GM18526 (cell line): ENCODE measurements at regions not wholly inside any gene's neighbourhood (a gene's known extent, or its start where the extent isn't known, plus 50 kb on each side); places are given as distances from the start of the nearest gene placed in this dataset.

ENCODE experiments used
- POLR2A ChIP-seq: IDR thresholded peaks from 3 replicates; pipeline ENCODE4 v1.6.1; 2011; ENCODE audit not compliant: insufficient read length; ENCODE audit errors: extremely low read depth

GRCh38 chr2:7094231-7094741 lies 177.1 kb downstream of the RNF144A start:
- no peak for TF ChIP-seq POLR2A

- TF ChIP-seq POLR2A, result no peak
Observed at GRCh38 chr2:7096726-7097352, 179.6 kb downstream of the RNF144A start.

DNA sequence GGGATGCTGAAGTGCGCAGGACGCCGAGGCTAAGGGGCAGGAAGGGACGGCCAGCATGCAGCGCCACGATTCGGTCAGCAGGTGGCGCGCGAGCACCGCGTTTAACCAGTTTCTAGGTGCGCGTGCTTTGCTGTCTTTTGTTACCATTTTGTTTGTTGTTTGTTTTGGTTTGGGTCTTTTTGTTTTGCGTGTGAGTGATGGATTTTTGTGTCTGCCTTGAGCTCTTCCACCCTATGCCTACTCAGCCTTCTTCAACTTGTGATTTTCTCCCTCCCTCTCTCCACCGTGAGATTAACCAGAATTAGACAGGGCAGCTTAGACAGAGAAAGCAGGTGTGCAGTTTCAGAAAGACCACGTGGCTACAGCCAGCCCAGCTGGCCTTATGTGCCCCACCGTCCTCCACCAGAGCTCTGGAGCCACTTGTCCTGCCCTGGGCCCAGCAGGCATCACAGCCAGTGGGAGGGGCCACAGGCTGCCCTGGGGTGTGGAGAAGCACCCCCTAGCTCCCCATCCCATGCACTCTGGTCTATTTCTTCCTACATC lies 180.2 kb downstream of the RNF144A start:
- no peak for TF ChIP-seq POLR2A

DNA sequence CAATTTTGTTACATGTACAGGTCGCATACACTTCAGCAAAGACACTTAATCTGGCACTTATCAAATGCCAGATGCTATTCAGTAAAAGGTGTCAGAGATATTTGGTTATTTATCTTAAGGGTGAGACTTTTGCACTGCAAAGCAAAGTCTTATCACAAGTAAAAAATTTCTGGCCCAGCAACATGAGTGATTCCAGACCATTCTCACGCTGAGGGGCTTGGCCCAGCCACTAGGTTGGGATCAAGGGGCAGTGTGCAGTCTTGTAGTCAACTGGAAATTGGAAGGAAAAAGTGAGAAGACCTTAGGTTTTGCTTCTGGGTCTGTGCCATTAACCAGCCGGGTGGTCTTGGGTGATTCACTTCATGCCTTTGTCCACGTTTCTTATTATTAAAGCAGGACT lies 181.6 kb downstream of the RNF144A start:
- TF ChIP-seq POLR2A, result no peak

DNA sequence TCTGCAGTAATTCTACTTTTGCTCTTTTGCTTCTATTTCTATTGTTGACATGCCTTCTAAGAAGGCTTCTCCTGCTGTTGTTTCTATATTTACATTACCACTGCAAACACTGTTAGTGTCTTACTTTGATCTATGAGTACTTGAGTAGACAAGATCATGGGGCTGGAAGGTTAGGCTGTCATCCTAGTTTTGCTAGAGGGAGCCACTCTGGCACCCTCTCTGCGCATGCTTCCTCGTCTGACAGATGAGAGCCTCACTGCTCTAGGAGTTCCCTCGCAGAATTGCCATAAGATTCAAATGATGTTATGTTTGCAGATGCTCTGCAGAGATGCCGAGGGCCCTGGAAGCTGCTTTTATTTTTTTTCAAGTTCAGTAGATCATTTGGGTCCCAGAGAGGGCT lies 185.6 kb downstream of the RNF144A start:
- no peak for TF ChIP-seq POLR2A

- TF ChIP-seq POLR2A, result no peak
Observed at GRCh38 chr2:7108792-7109532, 191.8 kb downstream of the RNF144A start.

- TF ChIP-seq POLR2A, result no peak
Observed at GRCh38 chr2:7109533-7109885, 192.3 kb downstream of the RNF144A start.

- no peak for TF ChIP-seq POLR2A
Observed at GRCh38 chr2:7111626-7112025, 194.4 kb downstream of the RNF144A start.

DNA sequence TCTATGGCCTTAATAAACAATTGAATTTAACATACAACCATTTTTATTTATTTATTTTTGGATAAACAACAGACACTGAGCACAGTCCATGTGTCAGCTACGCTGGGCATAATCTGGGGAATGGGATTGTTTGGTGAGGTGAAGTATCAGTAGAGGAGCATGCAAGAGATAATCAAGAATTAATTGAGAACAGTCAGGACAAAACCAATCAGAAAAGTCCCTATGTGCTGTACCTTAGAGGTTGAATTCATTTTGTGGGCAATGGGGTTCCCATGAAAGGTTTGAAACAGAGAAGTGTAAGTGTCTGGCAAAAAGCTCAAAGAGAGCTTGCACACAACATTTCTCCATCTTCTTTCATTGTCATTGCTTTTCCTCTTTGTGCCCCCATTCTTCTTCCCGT lies 198.2 kb downstream of the RNF144A start:
- TF ChIP-seq POLR2A, result no peak

DNA sequence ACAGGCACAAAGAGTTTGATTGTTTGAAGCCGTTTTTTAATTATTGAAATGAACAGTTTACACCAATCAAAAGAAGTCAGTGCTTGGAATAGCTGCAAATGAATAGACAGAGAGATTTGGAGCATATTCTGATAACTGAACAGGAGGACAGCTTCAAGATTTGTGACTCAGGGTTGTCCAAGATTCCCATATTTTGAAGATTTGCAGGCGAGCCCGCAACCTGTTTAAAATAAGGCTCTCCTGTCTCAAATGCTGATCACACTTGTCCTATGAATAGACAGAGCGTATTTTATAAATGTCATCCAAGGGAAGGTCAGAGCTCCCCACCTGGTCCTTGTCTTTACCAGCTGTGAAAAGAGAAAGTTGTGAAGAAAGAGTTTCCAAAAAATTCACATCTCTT lies 198.7 kb downstream of the RNF144A start:
- TF ChIP-seq POLR2A, result no peak

DNA sequence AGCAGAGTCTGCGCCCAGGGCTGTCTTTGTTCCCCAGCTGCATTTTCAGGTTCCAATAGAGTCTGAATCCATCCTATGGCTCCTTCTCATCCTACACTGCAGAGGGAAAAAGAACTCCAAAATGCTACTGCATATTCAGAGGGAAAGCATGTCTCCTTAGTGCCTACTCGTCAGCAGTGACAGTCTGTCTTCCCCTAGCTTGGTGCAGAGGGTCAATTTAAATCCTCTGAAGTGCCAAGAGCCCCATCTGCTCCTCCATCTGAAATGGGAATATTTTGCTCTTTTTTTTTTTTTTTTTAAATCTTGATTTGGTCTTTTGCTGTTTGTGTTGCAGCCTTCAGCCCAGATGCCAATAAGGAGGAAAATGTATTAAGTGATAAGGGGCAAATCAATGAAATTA lies 199.3 kb downstream of the RNF144A start:
- TF ChIP-seq POLR2A, result no peak

- TF ChIP-seq POLR2A, result no peak
Observed at GRCh38 chr2:7117076-7117475, 199.9 kb downstream of the RNF144A start.

GRCh38 chr2:7118606-7119131 lies 201.5 kb downstream of the RNF144A start:
- no peak for TF ChIP-seq POLR2A

DNA sequence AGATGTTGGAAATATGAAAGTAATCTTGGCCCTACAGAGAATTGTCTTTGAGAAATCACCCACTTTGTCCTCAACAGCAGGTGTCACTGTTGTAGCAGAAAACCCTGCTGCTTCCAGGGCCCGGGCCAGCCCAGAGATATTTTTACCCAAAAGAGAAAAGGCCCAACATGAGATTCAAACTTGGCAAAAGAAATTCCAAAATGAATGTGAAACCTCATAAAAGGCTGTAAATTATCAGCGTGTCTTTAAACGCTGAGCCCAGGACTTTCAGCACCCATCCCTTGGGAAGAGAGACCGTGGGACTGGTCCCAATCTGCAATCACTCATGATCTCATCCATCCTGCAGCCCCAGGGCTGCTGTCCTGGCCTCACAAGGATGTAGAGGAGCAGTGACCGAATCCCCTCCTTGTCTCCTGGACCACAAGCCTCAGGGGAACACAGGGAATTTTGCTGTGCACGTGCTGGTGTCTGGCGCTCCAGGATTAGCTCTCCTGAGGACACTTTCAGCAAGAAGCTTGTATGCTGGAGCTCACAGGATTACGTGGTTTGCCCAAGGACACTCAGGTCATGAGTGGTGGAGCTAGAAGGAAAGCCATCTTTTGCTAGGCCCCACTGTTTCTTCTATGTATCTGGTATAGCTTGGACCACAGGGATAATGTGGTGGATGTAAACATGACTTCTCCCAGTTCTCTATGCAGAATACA lies 202.1 kb downstream of the RNF144A start:
- TF ChIP-seq POLR2A, result no peak

GRCh38 chr2:7121851-7122250 lies 204.6 kb downstream of the RNF144A start:
- no peak for TF ChIP-seq POLR2A

- no peak for TF ChIP-seq POLR2A
Observed at GRCh38 chr2:7127156-7127555, 209.9 kb downstream of the RNF144A start.
